HG03558 (cell line): ENCODE measurements at regions not wholly inside any gene's neighbourhood (a gene's known extent, or its start where the extent isn't known, plus 50 kb on each side); places are given as distances from the start of the nearest gene placed in this dataset.

ENCODE experiments used
- ATAC-seq: cut with Tn5 transposase; IDR thresholded peaks from one replicate; pipeline ENCODE4 v1.9.1; 2021; ENCODE audit warnings: moderate number of reproducible peaks; ENCODE audit not compliant: unreplicated experiment; ENCODE audit errors: extremely low read depth

DNA sequence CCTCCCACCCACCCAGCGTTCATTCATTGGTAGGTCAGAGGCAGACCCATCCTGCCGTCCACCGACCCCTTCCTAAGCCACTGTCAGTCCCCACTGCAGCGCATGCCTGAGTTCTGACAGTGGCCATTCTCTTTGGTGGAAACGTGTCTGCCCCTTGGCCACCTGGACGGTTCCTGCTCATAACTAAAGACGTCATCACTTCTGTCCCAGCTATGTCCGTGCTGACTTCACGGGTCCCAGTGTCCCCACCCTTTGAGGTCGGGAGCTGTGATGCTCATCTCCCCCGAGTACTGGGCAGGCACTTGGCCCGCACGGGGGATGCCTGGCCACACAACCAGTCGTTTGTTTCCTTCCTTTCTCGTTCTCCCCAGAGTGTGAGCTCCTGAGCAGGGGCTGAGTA lies 267.1 kb downstream of the C16orf95 start:
- no peak for ATAC-seq

DNA sequence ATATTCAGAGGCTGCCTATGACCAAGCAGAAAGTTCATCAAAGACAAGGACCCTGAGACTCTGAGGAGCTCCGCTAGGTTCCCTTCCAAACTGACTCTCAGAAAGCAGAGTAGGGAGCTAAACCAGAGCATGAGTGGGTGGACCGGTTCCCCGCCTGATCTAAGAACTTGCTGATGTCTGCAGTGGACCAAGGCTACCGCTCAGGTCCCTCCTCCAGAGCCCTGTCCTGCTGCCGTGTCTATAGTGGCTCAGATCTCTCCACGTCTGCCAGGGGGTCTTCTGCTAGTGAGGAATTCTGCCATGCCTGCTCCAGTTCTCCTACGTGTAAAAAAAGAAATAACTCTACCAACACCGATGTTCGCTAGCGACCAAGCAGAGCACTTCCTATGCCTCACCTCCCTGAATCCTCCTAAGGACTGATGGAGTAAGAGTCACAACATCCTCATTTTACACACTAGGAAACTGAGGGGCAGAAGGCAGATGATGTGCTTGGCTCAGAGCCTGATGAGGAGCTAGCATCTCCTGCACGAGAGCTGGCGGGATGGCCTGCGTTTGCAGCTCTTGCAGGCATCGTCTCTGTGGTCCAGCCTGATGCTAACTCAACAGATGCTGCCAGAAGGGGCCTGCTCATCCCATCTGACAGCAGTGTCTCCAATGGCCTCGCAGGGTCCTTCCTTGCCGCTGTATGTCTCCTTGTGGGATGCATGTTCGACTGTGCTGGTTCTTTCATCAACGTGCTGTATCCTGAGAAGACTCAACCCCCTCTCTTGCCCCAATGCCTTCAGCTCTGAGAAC lies 265.5 kb downstream of the C16orf95 start:
- no peak for ATAC-seq

DNA sequence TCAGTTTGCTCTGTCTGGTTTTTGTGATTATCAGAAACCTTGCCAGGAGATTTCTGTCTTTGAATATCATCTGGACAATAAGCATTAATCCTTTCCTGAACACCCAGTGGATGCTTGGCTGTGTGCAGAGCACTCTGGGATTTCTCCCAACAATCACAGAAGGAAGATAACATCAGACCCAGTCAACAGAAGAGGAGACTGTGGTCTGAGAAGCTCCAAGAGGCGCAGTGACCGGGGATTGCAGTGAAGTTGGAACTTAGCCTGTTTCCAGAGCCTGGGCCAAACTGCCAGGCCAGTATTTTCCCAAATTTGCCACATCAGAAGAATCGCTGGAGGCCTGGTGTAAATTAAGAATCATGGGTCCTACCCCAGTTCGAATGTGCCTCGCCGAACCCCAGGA lies 264.7 kb downstream of the C16orf95 start:
- ATAC-seq, result no peak

- no peak for ATAC-seq
Measured at GRCh38 chr16:87053016-87053982, 263.9 kb downstream of the C16orf95 start.

DNA sequence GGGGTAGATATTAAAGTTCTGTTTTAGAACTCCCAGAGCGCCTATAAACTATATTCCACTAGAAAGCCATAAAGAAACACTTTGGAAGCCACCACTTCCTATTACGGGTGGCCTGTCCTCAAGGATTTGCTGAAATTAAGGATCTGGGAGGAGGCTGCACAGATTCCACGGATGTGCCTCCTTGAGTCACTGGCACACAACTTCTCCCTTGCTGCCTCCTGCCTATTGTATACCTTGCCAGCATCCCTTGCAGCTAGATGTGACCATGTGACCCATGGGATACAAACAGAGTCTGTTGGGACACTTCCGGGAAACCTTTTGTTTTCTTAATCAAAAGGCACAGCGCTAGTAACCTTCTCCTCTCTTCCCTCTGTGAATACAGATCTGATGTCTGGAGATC lies 263.0 kb downstream of the C16orf95 start:
- no peak for ATAC-seq

DNA sequence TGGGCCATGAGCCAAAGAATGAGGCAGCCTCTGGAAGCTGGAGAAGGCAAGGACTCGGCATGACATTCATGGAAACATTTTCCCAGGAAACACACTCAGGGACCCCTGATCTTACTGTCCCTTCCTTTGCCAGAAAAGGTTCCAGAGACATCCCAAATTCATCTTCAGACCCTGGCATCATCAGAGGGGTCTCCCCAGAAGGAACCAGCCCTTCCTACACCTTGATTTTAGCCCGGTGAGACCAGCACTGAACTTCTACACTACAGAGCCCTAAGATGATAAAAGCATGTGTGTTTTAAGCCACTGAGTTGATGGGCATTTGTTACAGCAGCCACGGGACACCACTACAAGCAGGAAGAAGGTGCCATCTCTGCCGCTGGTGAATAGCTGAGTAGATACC lies 262.3 kb downstream of the C16orf95 start:
- no peak for ATAC-seq

DNA sequence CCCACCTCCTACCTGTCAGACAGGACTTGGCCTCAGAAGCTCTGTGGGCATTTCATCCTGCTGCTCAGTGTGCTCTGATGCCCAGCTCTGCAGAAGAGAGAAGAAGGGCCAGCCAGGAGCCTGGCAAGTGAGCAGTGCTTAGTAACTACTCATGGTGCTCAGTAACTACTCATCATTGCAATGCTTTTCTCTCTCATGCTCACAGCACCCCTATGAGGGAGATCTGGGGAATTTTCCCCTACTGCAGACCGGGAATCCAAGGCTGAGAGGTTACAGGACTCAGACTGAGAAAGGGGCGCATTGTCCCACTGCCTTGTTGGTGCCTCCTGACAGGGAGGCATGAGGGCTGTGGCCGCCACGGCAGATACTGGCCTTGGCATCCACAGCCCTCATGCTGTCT lies 261.1 kb downstream of the C16orf95 start:
- no peak for ATAC-seq

DNA sequence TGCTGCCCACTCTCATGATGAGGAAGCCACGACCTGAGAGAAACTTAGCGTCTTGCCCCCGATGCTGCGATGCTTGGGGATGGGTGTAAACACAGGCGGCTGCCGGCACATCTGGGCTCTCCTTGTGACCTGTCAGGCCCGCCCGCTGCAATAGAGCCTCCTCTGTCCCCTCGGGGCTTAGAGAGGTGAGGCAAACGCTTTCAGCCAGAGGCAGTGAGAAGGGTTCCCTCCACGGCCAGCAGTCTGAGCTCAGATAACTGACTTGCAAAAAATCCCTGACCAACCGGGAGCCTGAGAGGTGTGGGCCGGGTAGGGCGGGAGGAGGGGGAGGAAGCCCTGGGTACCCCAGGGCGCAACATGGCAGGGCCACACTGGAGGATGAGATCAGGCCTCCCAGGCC lies 260.6 kb downstream of the C16orf95 start:
- no peak for ATAC-seq

- no peak for ATAC-seq
Measured at GRCh38 chr16:87057211-87057881, 259.8 kb downstream of the C16orf95 start.

DNA sequence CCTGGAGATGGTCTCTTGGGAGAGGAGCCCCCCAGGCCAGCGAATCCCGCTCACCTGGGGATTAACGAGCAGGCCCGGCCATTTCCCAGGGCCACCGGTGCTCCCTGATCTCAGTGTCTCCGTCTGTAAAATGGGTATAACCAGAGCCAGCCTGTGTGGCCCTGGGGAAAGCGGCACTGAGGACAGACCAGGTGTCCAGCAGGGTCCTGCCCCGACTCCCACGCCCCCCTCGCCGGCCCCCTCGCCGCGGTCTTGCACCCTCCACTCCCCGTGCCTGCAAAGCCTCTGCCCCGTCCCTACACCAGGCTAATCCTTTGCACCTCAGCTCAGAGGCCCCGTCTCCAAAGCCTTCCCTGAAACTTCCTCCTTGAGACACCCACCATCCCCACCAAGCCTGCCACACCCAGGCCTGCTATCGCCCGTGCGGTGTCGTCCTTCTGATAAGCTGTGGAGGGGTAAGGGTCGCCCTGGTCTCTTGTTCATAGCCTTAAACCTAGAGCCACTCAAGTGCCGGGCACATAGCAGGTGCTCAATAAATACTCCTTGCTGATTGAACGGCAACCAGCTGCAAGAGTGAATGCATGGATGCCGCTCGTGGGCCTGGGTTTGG lies 259.1 kb downstream of the C16orf95 start:
- ATAC-seq, result no peak

DNA sequence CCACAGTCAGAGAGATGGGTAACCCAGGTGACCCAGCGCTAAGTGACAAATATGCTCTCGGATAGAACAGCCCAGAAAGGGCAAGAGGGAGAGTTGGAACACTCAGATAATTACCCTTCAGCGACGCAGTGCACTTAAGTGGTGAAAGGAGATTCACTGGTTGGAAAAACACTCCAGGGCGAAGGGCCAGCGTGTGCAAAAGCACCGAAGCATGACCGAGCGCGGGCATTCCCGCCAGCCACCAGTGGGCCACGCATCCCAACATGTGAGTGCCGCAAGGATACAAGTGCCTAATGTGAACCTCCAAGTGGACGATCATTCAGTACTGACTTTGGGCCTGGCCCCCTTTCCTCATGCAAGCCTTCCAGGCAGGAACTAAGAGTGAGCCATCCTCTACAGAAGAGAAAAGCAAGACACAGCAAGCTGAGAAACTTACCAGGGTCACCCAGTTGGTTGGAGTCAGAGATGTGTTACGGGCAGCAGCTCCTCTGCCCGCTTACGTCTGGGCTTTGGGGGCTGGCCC lies 258.4 kb downstream of the C16orf95 start:
- no peak for ATAC-seq

DNA sequence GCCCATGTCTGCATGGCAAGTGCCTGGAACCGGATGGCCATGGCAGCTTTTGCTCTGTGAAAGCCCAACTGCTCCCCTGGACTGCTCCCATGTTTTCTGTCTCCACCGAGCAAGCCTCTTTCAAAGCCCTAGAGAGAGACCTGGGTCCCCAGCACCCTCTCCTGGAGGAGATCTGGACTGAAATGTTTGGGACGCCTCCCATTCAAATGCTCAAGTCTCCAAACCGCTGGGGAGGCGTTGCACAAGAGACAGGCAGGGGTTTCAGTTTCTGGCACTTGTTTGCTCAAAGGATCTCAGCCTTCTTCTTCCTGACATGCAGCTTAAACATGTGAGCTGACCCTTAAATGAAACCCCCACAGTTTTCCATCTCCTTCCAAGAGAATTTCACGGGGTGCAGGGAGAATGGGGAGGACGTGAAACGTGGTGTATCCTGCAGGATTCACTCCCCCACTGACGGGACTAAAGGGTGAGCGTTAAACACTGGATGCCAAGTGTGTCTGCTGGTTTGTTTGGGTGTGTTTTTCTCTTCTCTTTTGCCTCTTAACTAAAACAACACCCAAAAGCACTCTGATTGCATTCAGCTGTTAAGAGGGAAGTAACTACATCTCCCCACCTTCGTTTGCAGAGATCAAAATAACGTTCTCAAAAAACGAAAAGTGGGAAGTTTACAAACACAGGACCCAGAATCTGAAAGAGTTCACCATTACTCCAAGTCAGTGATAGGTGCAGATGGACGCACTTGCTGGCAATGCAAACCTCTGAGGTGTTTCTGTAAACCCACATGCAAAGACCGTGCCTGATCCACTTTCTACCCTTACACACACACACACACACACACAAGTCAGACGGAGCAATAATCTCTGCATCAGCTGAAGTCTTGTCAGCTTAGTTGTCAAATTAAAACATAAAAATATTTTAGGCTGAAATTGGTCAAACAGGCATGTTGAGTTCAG lies 256.9 kb downstream of the C16orf95 start:
- ATAC-seq, result no peak

GRCh38 chr16:87061243-87061920 lies 255.8 kb downstream of the C16orf95 start:
- no peak for ATAC-seq

DNA sequence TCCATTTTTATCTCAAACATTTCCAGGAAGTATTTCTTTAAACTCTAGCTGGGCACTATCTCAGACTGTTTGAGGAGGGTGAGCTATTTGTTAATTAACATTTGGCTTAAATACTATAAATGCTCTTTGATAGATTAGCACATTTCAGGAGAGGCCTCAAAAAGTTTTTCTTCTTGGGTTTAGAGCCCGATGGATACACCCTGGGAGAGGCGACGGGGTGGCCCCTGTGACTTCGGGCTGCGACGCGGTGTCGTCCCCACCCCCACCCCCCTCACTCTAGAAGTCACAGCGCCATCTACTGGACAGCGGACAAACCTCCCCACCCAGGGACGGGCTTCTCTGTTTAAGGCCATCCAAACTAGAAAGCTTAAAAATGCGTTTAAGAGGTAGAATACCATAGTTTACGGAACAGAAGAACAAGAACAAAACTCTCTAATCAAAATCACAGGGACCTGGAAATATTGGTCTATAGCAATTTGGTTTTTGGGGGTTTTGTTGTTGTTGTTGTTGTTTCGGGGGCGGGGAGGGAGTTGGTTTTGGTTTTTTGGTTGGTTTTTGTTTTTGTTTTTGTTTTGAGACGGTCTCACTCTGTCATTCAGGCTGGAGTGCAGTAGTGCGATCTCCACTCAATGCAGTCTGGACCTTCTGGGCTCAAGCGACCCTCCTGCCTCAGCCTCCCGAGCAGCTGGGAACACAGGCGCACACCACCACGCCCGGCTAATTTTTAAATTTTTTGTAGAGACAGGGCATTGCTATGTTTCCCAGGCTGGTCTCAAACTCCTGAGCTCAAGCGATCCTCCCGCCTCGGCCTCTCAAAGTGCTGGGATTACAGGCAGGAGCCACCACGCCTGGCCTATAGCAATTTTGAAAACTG lies 254.4 kb downstream of the C16orf95 start:
- ATAC-seq, result no peak

- no peak for ATAC-seq
Measured at GRCh38 chr16:87063543-87063942, 253.6 kb downstream of the C16orf95 start.

DNA sequence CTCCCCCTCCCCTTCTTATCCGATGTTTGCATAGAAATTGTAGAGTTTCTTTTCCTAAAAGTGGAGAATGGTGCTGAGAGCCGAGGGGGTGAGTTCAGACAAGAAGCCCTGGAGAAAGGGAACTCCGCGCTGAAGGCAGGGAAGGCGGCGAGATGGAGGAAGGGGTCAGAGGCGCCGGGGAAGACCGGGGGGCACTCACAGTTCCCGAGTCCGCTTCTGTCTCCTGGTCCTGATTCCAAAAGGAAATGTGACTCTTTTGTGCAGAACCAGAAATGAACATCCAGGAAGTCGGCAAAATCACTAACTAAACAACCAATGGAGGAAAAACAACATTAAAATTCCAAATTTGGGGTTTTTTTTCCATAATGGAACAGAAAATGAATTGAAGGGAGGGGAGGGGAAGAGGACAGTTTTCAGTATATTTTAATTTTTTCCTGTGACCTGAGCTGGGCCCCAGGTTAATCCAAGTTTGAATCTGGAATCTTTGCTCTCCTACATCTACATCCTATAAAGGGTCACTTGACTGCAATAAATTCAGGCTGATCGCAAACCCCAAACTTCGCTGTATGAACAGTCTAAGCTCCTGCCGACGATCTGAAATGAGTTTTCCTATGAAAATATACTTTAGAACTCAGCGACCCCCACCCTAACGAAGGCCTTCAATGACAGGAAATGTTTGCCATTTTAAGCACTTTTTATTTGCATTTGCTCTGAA lies 252.3 kb downstream of the C16orf95 start:
- no peak for ATAC-seq
